ENCODE measurements at regions not wholly inside any gene's neighbourhood (a gene's known extent, or its start where the extent isn't known, plus 50 kb on each side); places are given as distances from the start of the nearest gene placed in this dataset.

GRCh38 chr4:126564283-126564854 lies 1068.4 kb upstream of the INTU start:
- intact Hi-C loops (cut with micrococcal nuclease) (no loop called here), dilution Hi-C loops (cut with MboI; ENCODE audit: extremely low pct_ligation_motif_present, low sequenced_read_pairs) (no loop called here)
- H3K27me3 ChIP-seq (ENCODE audit: control insufficient read depth in 2 of 2, insufficient read depth in 2 of 2, low read length in 2 of 2) = no peaks in the 10 kb centered on the region
- no peaks in the 10 kb centered on the region for H3K36me3 ChIP-seq (ENCODE audit: control insufficient read depth in 2 of 2, extremely low read depth in 1 of 2, insufficient read depth in 2 of 2, low read length in 2 of 2)
- H3K4me3 ChIP-seq (replicated peaks in 1 of 3; ENCODE audit: insufficient read depth in 1 of 3, low read depth in 1 of 3, low read length in 3 of 3) = no peak overlapping the region
- no peak overlapping the region for H3K9ac ChIP-seq (replicated peaks; ENCODE audit: extremely low read depth, insufficient read depth, low read length)
- no peak overlapping the region for H2AFZ ChIP-seq (ENCODE audit: low read depth, low read length)
- no peak for TF ChIP-seq JUN (IDR thresholded peaks at IDR 0.05; ENCODE audit: borderline replicate concordance, insufficient read depth, insufficient read length, low read depth)
- no peak for TF ChIP-seq GATA2 (IDR thresholded peaks at IDR 0.05; ENCODE audit: insufficient read depth, insufficient read length, low read depth, low read length)
- no peaks in the 10 kb centered on the region for H3K9me3 ChIP-seq (replicated peaks; ENCODE audit: control insufficient read depth, insufficient read depth, low read length)
- BruUV-seq (replicated peaks) = no TSS peak
- no peak overlapping the region for H3K27ac ChIP-seq (ENCODE audit: insufficient read depth, low read depth, low read length)
- no peaks in the 10 kb centered on the region for H3K4me1 ChIP-seq (ENCODE audit: control insufficient read depth, extremely low read depth, insufficient read depth, low read length)
- no peak for FAIRE-seq
- ChIA-PET POLR2A (no interaction called here), CTCF (no interaction called here)
- H3K4me2 ChIP-seq (ENCODE audit: insufficient read depth, low read length) = no peak overlapping the region
- H3K9me1 ChIP-seq (replicated peaks; ENCODE audit: control insufficient read depth, extremely low read depth, insufficient read depth, low read length) = no peaks in the 10 kb centered on the region
- no peaks in the 10 kb centered on the region for H4K20me1 ChIP-seq (replicated peaks; ENCODE audit: control insufficient read depth, extremely low read depth, insufficient read depth, low read length)
- no peaks in the 10 kb centered on the region for H3K79me2 ChIP-seq (ENCODE audit: control insufficient read depth, insufficient read depth, low read length)
- no peak for DNase-seq (ENCODE audit: low read depth, low spot score)

DNA sequence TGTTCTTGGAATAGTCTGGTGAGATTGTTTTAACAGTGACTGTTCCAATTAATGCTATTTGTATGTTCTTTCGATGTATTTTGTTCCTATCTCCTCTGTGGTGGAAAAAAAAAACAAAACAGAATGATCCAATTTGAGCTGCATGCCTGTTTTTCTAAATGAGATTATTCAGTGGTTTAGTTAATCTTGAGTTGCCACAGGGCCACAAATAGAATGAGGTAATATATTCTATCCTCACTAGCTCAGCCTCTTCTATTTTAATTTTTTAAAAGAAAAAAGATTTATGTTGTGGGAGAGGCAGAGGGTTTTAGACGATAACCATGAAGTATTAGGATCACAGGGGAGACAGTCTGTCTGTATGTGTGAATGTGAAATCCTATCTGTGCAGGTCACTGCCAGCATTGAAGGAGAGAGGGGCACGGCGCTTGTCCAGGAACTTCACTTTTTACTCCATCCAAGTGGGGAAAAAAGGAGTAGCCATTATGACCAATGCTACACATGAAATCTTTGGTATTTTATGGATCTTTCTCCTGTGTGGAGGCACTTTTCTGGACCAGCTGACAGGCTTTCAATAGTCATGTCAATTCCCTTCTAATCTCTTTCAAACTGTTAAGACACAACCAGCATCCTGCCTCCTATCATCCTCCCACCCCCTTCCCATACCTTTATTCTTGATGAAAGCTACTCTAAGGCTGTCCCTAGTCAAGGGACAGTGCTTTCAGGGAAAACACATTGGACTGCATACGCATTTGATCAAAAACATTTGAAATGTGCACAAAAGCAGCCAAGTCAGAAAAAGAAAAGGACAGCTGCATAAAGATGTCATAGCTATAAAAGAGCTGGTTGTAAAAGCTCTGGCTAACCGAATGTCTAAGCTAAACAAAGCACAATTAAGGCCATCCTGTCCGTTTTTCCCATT lies 1063.8 kb upstream of the INTU start:
- H4K20me1 ChIP-seq (replicated peaks; ENCODE audit: control insufficient read depth, extremely low read depth, insufficient read depth, low read length) = no peaks in the 10 kb centered on the region
- no peak overlapping the region for H3K9ac ChIP-seq (replicated peaks; ENCODE audit: extremely low read depth, insufficient read depth, low read length)
- dilution Hi-C loops (cut with MboI; ENCODE audit: extremely low pct_ligation_motif_present, low sequenced_read_pairs) = no loop called here
- no peaks in the 10 kb centered on the region for H3K79me2 ChIP-seq (ENCODE audit: control insufficient read depth, insufficient read depth, low read length)
- no peaks in the 10 kb centered on the region for H3K27me3 ChIP-seq (ENCODE audit: control insufficient read depth in 2 of 2, insufficient read depth in 2 of 2, low read length in 2 of 2)
- intact Hi-C loops (cut with micrococcal nuclease) = no loop called here
- H3K27ac ChIP-seq (ENCODE audit: insufficient read depth, low read depth, low read length) = no peak overlapping the region
- no peaks in the 10 kb centered on the region for H3K9me1 ChIP-seq (replicated peaks; ENCODE audit: control insufficient read depth, extremely low read depth, insufficient read depth, low read length)
- no peak for FAIRE-seq
- BruUV-seq (replicated peaks) = no TSS peak
- H2AFZ ChIP-seq (ENCODE audit: low read depth, low read length) = no peak overlapping the region
- POLR2A ChIA-PET = no interaction called here
- no peaks in the 10 kb centered on the region for H3K9me3 ChIP-seq (replicated peaks; ENCODE audit: control insufficient read depth, insufficient read depth, low read length)
- TF ChIP-seq GATA2 (IDR thresholded peaks at IDR 0.05; ENCODE audit: insufficient read depth, insufficient read length, low read depth, low read length) (no peak), EZH2 (IDR thresholded peaks at IDR 0.05; ENCODE audit: borderline replicate concordance, low read depth, low read length, severe bottlenecking) (no peak), MYC (IDR thresholded peaks at IDR 0.05; ENCODE audit: low read depth, low read length) (no peak), CTCF (IDR thresholded peaks at IDR 0.05; ENCODE audit: extremely low read depth in 1 of 2, insufficient read depth in 1 of 2, low read depth in 1 of 2, low read length in 2 of 2) (no peak), FOS (IDR thresholded peaks at IDR 0.05; ENCODE audit: borderline replicate concordance, insufficient read depth, low read length) (no peak), JUN (IDR thresholded peaks at IDR 0.05; ENCODE audit: borderline replicate concordance, insufficient read depth, insufficient read length, low read depth) (no peak), POLR2AphosphoS5 (IDR thresholded peaks at IDR 0.05; ENCODE audit: insufficient read depth, low read depth, low read length) (no peak), POLR2A (IDR thresholded peaks at IDR 0.05; ENCODE audit: low read depth, low read length) (no peak)
- TF ChIP-seq, protein P1, sequence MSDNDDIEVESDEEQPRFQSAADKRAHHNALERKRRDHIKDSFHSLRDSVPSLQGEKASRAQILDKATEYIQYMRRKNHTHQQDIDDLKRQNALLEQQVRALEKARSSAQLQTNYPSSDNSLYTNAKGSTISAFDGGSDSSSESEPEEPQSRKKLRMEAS (IDR thresholded peaks at IDR 0.05; ENCODE audit: insufficient read depth, insufficient read length) = no peak
- DNase-seq (ENCODE audit: low read depth, low spot score) = no peak
- H3K4me1 ChIP-seq (ENCODE audit: control insufficient read depth, extremely low read depth, insufficient read depth, low read length) = no peaks in the 10 kb centered on the region
- no peaks in the 10 kb centered on the region for H3K36me3 ChIP-seq (ENCODE audit: control insufficient read depth in 2 of 2, extremely low read depth in 1 of 2, insufficient read depth in 2 of 2, low read length in 2 of 2)
- no peak overlapping the region for H3K4me3 ChIP-seq (replicated peaks in 1 of 3; ENCODE audit: insufficient read depth in 1 of 3, low read depth in 1 of 3, low read length in 3 of 3)
- CTCF ChIA-PET = interaction anchor here (2.4 kb wide), 1 partner anchor 14 kb away, joined by 10 read pairs; no protein-coding TSS in a partner anchor
- no peak overlapping the region for H3K4me2 ChIP-seq (ENCODE audit: insufficient read depth, low read length)
